Mesendoderm (in vitro differentiated cells): ENCODE measurements at regions not wholly inside any gene's neighbourhood (a gene's known extent, or its start where the extent isn't known, plus 50 kb on each side); places are given as distances from the start of the nearest gene placed in this dataset.

Experiments used
- DNase-seq: peaks from one replicate; pipeline ENCODE4 v3.0.0; 2013
- H2AK5ac ChIP-seq: 2 replicates; pipeline ENCODE4 v1.6.1; 2013; ENCODE audit warnings: low read length, inconsistent platforms
- H2BK120ac ChIP-seq: 2 replicates; pipeline ENCODE4 v1.6.1; 2013; ENCODE audit warnings: low read depth, mild to moderate bottlenecking, low read length, moderate library complexity, mixed read lengths
- H2BK15ac ChIP-seq: replicated peaks from 2 replicates; pipeline ENCODE4 v1.6.1; 2013; ENCODE audit warnings: low read depth, mild to moderate bottlenecking, moderate library complexity
- H2BK5ac ChIP-seq: 2 replicates; pipeline ENCODE4 v1.6.1; 2013; ENCODE audit warnings: low read length, inconsistent platforms
- H3K18ac ChIP-seq: 2 replicates; pipeline ENCODE4 v1.6.1; 2013; ENCODE audit warnings: mild to moderate bottlenecking, low read length, mixed read lengths
- H3K23ac ChIP-seq: one replicate; pipeline ENCODE4 v1.6.1; 2013; ENCODE audit warnings: low read length
- H3K27ac ChIP-seq: 2 replicates; pipeline ENCODE4 v1.5.1; 2013; ENCODE audit warnings: low read depth, mild to moderate bottlenecking, inconsistent platforms, low read length, moderate library complexity
- H3K27me3 ChIP-seq: 2 replicates; pipeline ENCODE4 v1.6.1; 2013; ENCODE audit warnings: low read length, control low read depth, mild to moderate bottlenecking, inconsistent platforms; ENCODE audit not compliant: insufficient read depth, poor library complexity
- H3K36me3 ChIP-seq: 2 replicates; pipeline ENCODE4 v1.6.1; 2013; ENCODE audit warnings: low read length, inconsistent platforms; ENCODE audit not compliant: control insufficient read depth, insufficient read depth
- H3K4ac ChIP-seq: one replicate; pipeline ENCODE4 v1.6.1; 2013; ENCODE audit warnings: low read depth, mild to moderate bottlenecking, low read length, moderate library complexity
- H3K4me1 ChIP-seq: 2 replicates; pipeline ENCODE4 v1.6.1; 2013; ENCODE audit warnings: low read depth, low read length, inconsistent platforms; ENCODE audit not compliant: control insufficient read depth
- H3K4me2 ChIP-seq: 2 replicates; pipeline ENCODE4 v1.6.1; 2013; ENCODE audit warnings: low read length
- H3K4me3 ChIP-seq: 2 replicates; pipeline ENCODE4 v1.5.1; 2013; ENCODE audit warnings: mild to moderate bottlenecking, low read length
- H3K56ac ChIP-seq: one replicate; pipeline ENCODE4 v1.6.1; 2013; ENCODE audit warnings: low read length
- H3K79me1 ChIP-seq: 2 replicates; pipeline ENCODE4 v1.6.1; 2013; ENCODE audit warnings: low read length, inconsistent platforms
- H3K79me2 ChIP-seq: 2 replicates; pipeline ENCODE4 v1.6.1; 2013; ENCODE audit warnings: mild to moderate bottlenecking, low read length; ENCODE audit not compliant: control insufficient read depth, insufficient read depth
- H3K9ac ChIP-seq: 2 replicates; pipeline ENCODE4 v1.6.1; 2013; ENCODE audit warnings: low read length, inconsistent platforms
- H4K5ac ChIP-seq: one replicate; pipeline ENCODE4 v1.6.1; 2013; ENCODE audit warnings: low read length
- H4K8ac ChIP-seq: one replicate; pipeline ENCODE4 v1.6.1; 2013; ENCODE audit warnings: low read depth, mild to moderate bottlenecking, control low read depth, low read length, moderate library complexity
- WGBS: extraction: QIAGEN DNeasy Blood & Tissue Kit; methylation state at CpG from one replicate; pipeline ENCODE4 v1.1.7; 2013; ENCODE audit warnings: low lambda C conversion rate, missing lambda C conversion rate; ENCODE audit not compliant: insufficient coverage; ENCODE audit errors: extremely low coverage; 5-methylcytosine and 5-hydroxymethylcytosine counted together

DNA sequence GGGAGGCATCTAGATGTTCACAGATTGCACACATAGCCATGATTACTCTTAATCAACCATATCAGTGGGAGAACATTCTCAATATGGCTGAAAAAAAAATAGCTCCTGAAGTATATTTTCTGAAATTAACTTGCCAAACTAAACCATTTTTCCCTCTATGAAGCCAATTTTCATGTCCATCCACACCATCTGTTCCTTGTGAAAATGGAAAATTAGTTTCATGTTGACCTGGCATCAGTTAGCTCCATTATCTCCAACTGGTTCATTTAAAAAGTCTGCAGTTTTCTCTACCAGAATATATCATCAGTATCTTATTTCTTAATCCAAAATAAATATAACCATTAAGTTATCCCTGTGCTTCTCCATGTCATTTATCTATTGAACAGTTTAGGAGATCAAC, 138.8 kb upstream of the CDH10 start:
- H2BK15ac ChIP-seq = no peak overlapping the region
- H3K79me1 ChIP-seq = no peaks in the 10 kb centered on the region
- H3K9ac ChIP-seq = no peak overlapping the region
- H3K27me3 ChIP-seq = no peaks in the 10 kb centered on the region
- H3K4me1 ChIP-seq = no peaks in the 10 kb centered on the region
- H3K79me2 ChIP-seq = no peaks in the 10 kb centered on the region
- H4K8ac ChIP-seq = no peak overlapping the region
- no peak overlapping the region for H2AK5ac ChIP-seq
- H3K27ac ChIP-seq = no peak overlapping the region
- no peak overlapping the region for H3K18ac ChIP-seq
- H2BK5ac ChIP-seq = no peak overlapping the region
- H3K4me3 ChIP-seq = no peak overlapping the region
- H3K23ac ChIP-seq = no peak overlapping the region
- H3K56ac ChIP-seq = no peak overlapping the region
- H3K36me3 ChIP-seq = no peaks in the 10 kb centered on the region
- no peak for DNase-seq
- no peak overlapping the region for H3K4ac ChIP-seq
- no peak overlapping the region for H4K5ac ChIP-seq
- no peak overlapping the region for H3K4me2 ChIP-seq
- H2BK120ac ChIP-seq = no peak overlapping the region

DNA sequence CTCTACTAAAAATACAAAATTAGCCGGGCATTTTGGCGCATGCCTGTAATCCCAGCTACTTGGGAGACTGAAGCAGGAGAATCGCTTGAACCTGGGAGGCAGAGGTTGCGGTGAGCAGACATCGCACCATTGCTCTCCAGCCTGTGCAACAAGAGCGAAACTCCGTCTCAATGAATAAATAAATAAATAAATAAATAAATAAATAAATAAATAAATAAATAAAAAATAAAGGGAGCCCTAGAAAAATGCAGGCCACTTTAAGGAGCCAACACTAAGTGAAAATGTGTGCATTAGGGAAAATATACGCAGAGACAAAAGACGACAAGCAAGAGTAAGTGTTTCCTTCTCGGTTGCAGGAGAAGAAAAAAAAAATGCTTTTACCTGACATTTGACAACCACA, 132.6 kb upstream of the CDH10 start:
- H4K8ac ChIP-seq = no peak overlapping the region
- no peak overlapping the region for H2BK15ac ChIP-seq
- H3K4me1 ChIP-seq = no peaks in the 10 kb centered on the region
- H3K79me1 ChIP-seq = no peaks in the 10 kb centered on the region
- H3K23ac ChIP-seq = no peak overlapping the region
- no peak overlapping the region for H3K27ac ChIP-seq
- no peaks in the 10 kb centered on the region for H3K79me2 ChIP-seq
- no peak overlapping the region for H2AK5ac ChIP-seq
- no peak overlapping the region for H3K56ac ChIP-seq
- no peaks in the 10 kb centered on the region for H3K27me3 ChIP-seq
- WGBS = no CpG with 5 or more reads among the region's 10 CpGs
- H3K4ac ChIP-seq = no peak overlapping the region
- H3K9ac ChIP-seq = no peak overlapping the region
- DNase-seq = no peak
- H3K4me2 ChIP-seq = no peak overlapping the region
- H2BK120ac ChIP-seq = no peak overlapping the region
- H3K36me3 ChIP-seq = no peaks in the 10 kb centered on the region
- H2BK5ac ChIP-seq = no peak overlapping the region
- no peak overlapping the region for H3K18ac ChIP-seq
- no peak overlapping the region for H3K4me3 ChIP-seq
- H4K5ac ChIP-seq = no peak overlapping the region

DNA sequence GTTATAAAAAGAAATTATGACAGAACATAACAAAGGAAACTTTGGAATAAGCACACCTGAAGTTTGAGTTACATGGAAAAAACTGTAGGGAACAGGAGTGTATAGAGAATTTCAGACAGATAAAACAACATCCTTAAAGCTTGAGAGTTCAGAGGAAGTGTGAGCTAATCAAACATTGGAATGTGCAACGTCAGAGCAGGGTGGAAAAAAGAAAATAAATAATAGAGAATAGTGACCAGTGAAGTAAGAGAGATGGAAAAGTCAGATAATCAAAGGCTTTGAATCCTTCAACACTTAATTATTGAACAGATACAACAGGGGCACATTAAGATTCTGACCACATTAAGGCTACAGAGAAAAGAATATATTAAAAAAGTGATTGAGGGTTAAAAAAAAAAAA, 128.5 kb upstream of the CDH10 start:
- Histone ChIP-seq H4K8ac (no peak overlapping the region), H3K36me3 (no peaks in the 10 kb centered on the region), H3K4me2 (no peak overlapping the region), H3K4ac (no peak overlapping the region), H2BK15ac (no peak overlapping the region), H3K56ac (no peak overlapping the region), H3K18ac (no peak overlapping the region), H3K27me3 (no peaks in the 10 kb centered on the region), H3K4me3 (no peak overlapping the region), H3K27ac (no peak overlapping the region), H4K5ac (no peak overlapping the region), H3K9ac (no peak overlapping the region), H2BK5ac (no peak overlapping the region), H2BK120ac (no peak overlapping the region), H3K79me2 (no peaks in the 10 kb centered on the region), H3K79me1 (no peaks in the 10 kb centered on the region), H2AK5ac (no peak overlapping the region), H3K23ac (no peak overlapping the region), H3K4me1 (no peaks in the 10 kb centered on the region)
- peak; percentile 10 for DNase-seq
- no CpG with 5 or more reads among the region's 1 CpG for WGBS

DNA sequence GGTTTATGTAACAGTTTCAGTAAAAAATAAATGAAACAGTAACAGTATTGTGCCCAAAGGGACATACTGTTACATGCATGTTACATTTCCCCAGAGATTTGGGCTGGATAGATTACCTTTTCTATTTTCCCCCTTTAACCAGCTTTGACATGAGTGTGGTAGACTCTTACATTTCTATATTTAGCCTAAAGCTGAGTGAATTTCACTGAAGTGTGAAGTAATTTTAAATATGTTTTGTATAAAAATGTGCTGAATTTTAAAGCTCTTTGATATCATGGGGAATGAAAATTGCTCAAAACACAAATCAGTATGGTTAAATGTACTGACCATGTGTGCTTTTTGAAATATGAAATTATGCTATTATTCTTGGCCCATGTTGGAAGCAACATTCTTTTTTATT, 122.3 kb upstream of the CDH10 start:
- H3K56ac ChIP-seq = no peak overlapping the region
- H3K27ac ChIP-seq = no peak overlapping the region
- H3K9ac ChIP-seq = no peak overlapping the region
- no peaks in the 10 kb centered on the region for H3K79me2 ChIP-seq
- no peak for DNase-seq
- H3K4me2 ChIP-seq = no peak overlapping the region
- no peak overlapping the region for H2AK5ac ChIP-seq
- H4K8ac ChIP-seq = no peak overlapping the region
- H3K4me3 ChIP-seq = no peak overlapping the region
- no peaks in the 10 kb centered on the region for H3K79me1 ChIP-seq
- no peaks in the 10 kb centered on the region for H3K4me1 ChIP-seq
- H3K4ac ChIP-seq = no peak overlapping the region
- no peak overlapping the region for H4K5ac ChIP-seq
- H2BK120ac ChIP-seq = no peak overlapping the region
- no peaks in the 10 kb centered on the region for H3K27me3 ChIP-seq
- no peaks in the 10 kb centered on the region for H3K36me3 ChIP-seq
- no peak overlapping the region for H2BK15ac ChIP-seq
- H3K18ac ChIP-seq = no peak overlapping the region
- H3K23ac ChIP-seq = no peak overlapping the region
- H2BK5ac ChIP-seq = no peak overlapping the region

DNA sequence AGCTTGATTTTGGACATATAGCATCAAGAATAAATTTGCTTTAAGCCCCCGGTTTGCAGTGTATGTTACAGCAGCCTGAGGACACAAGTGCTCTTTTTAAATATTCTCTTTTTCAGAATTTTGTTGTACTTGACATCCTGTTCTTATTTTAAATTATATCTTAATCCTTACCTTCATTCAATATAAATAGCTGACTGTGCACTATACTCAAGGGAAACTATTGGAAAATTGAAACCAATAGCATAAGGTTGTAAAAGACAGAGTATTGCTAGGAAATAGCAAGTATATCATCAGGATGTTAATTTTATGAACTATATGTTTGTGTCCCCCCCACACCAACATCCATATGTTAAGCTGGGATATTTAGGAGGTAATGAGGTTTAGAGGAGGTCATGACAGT, 120.4 kb upstream of the CDH10 start:
- Histone ChIP-seq H3K4ac (no peak overlapping the region), H4K5ac (no peak overlapping the region), H3K79me1 (no peaks in the 10 kb centered on the region), H3K36me3 (no peaks in the 10 kb centered on the region), H3K27me3 (no peaks in the 10 kb centered on the region), H4K8ac (no peak overlapping the region), H3K56ac (no peak overlapping the region), H3K4me2 (no peak overlapping the region), H3K4me1 (no peaks in the 10 kb centered on the region), H2BK5ac (no peak overlapping the region), H3K18ac (no peak overlapping the region), H3K23ac (no peak overlapping the region), H2BK15ac (no peak overlapping the region), H2AK5ac (no peak overlapping the region), H2BK120ac (no peak overlapping the region), H3K4me3 (no peak overlapping the region), H3K79me2 (no peaks in the 10 kb centered on the region), H3K9ac (no peak overlapping the region), H3K27ac (no peak overlapping the region)
- no CpG with 5 or more reads among the region's 1 CpG for WGBS
- DNase-seq = no peak

DNA sequence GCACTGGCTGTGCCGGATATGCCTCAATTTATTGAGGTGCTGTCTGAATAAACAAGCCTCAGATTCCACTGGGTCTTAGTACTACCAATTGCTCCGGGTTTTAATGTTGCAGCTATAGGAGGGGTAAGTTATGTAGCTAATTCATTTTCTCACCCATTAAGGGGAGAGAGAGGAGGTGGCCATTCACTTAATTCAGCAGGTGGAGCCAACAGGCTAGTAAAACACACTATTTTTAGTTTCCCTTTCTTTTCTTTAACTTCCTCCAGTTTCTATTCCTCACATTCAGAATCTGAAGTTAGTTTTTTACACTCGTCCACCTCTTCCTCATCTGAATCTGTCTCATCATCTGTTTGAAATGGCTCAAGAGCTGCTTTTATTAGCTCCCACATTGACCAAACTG, 105.6 kb upstream of the CDH10 start:
- Histone ChIP-seq H2BK15ac (no peak overlapping the region), H3K4me1 (no peaks in the 10 kb centered on the region), H3K27me3 (no peaks in the 10 kb centered on the region), H3K23ac (no peak overlapping the region), H3K4me2 (no peak overlapping the region), H3K4ac (no peak overlapping the region), H3K9ac (no peak overlapping the region), H3K4me3 (no peak overlapping the region), H2BK5ac (no peak overlapping the region), H3K18ac (no peak overlapping the region), H3K56ac (no peak overlapping the region), H3K79me2 (no peaks in the 10 kb centered on the region), H2AK5ac (no peak overlapping the region), H3K27ac (no peak overlapping the region), H3K36me3 (no peaks in the 10 kb centered on the region), H3K79me1 (no peaks in the 10 kb centered on the region), H4K8ac (no peak overlapping the region), H4K5ac (no peak overlapping the region), H2BK120ac (no peak overlapping the region)
- WGBS = no CpG with 5 or more reads among the region's 3 CpGs
- no peak for DNase-seq
